ENCODE measurements at regions not wholly inside any gene's neighbourhood (a gene's known extent, or its start where the extent isn't known, plus 50 kb on each side); places are given as distances from the start of the nearest gene placed in this dataset.

- Histone ChIP-seq H3K9me3 (ENCODE audit: control insufficient read depth, low read depth, low read length) (no peaks in the 10 kb centered on the region), H3K4me1 (ENCODE audit: control insufficient read depth, low read depth, low read length) (peaks cover 5% of the 10 kb centered on the region), H3K36me3 (ENCODE audit: control insufficient read depth, low read depth, low read length) (no peaks in the 10 kb centered on the region), H3K27ac (ENCODE audit: low read length) (no peak overlapping the region), H3K4me3 (ENCODE audit: low read length) (no peak overlapping the region), H3K9ac (ENCODE audit: low read length) (no peak overlapping the region), H3K27me3 (ENCODE audit: control insufficient read depth, insufficient read depth, low read length) (no peaks in the 10 kb centered on the region)
Observed at GRCh38 chr5:165351342-165351741, 1845.9 kb downstream of the MAT2B start.

- no peak overlapping the region for H3K4me3 ChIP-seq (ENCODE audit: low read length)
Observed at GRCh38 chr5:165360366-165360765, 1854.9 kb downstream of the MAT2B start.

GRCh38 chr5:165360784-165361542 lies 1855.5 kb downstream of the MAT2B start:
- H3K27me3 ChIP-seq (ENCODE audit: control insufficient read depth, insufficient read depth, low read length) = no peaks in the 10 kb centered on the region
- no peak overlapping the region for H3K4me3 ChIP-seq (ENCODE audit: low read length)
- H3K27ac ChIP-seq (ENCODE audit: low read length) = no peak overlapping the region
- H3K4me1 ChIP-seq (ENCODE audit: control insufficient read depth, low read depth, low read length) = no peaks in the 10 kb centered on the region
- no peaks in the 10 kb centered on the region for H3K9me3 ChIP-seq (ENCODE audit: control insufficient read depth, low read depth, low read length)
- H3K36me3 ChIP-seq (ENCODE audit: control insufficient read depth, low read depth, low read length) = no peaks in the 10 kb centered on the region
- H3K9ac ChIP-seq (ENCODE audit: low read length) = no peak overlapping the region

More at GRCh38 chr5:165360366-165360765, 1854.9 kb downstream of the MAT2B start:
- H3K27ac ChIP-seq (ENCODE audit: low read length) = no peak overlapping the region
- no peaks in the 10 kb centered on the region for H3K36me3 ChIP-seq (ENCODE audit: control insufficient read depth, low read depth, low read length)
- no peak overlapping the region for H3K9ac ChIP-seq (ENCODE audit: low read length)
- H3K9me3 ChIP-seq (ENCODE audit: control insufficient read depth, low read depth, low read length) = no peaks in the 10 kb centered on the region
- H3K27me3 ChIP-seq (ENCODE audit: control insufficient read depth, insufficient read depth, low read length) = no peaks in the 10 kb centered on the region
- H3K4me1 ChIP-seq (ENCODE audit: control insufficient read depth, low read depth, low read length) = no peaks in the 10 kb centered on the region

GRCh38 chr5:165370233-165370632 lies 1864.8 kb downstream of the MAT2B start:
- Histone ChIP-seq H3K9ac (ENCODE audit: low read length) (no peak overlapping the region), H3K27ac (ENCODE audit: low read length) (no peak overlapping the region), H3K36me3 (ENCODE audit: control insufficient read depth, low read depth, low read length) (no peaks in the 10 kb centered on the region), H3K9me3 (ENCODE audit: control insufficient read depth, low read depth, low read length) (no peaks in the 10 kb centered on the region), H3K27me3 (ENCODE audit: control insufficient read depth, insufficient read depth, low read length) (no peaks in the 10 kb centered on the region), H3K4me3 (ENCODE audit: low read length) (no peak overlapping the region), H3K4me1 (ENCODE audit: control insufficient read depth, low read depth, low read length) (no peaks in the 10 kb centered on the region)

- Histone ChIP-seq H3K36me3 (ENCODE audit: control insufficient read depth, low read depth, low read length) (no peaks in the 10 kb centered on the region), H3K27me3 (ENCODE audit: control insufficient read depth, insufficient read depth, low read length) (no peaks in the 10 kb centered on the region), H3K9ac (ENCODE audit: low read length) (no peak overlapping the region), H3K27ac (ENCODE audit: low read length) (no peak overlapping the region), H3K4me3 (ENCODE audit: low read length) (no peak overlapping the region), H3K9me3 (ENCODE audit: control insufficient read depth, low read depth, low read length) (no peaks in the 10 kb centered on the region), H3K4me1 (ENCODE audit: control insufficient read depth, low read depth, low read length) (no peaks in the 10 kb centered on the region)
Observed at GRCh38 chr5:165370794-165371193, 1865.4 kb downstream of the MAT2B start.

- Histone ChIP-seq H3K36me3 (ENCODE audit: control insufficient read depth, low read depth, low read length) (no peaks in the 10 kb centered on the region), H3K27me3 (ENCODE audit: control insufficient read depth, insufficient read depth, low read length) (no peaks in the 10 kb centered on the region), H3K27ac (ENCODE audit: low read length) (no peak overlapping the region), H3K4me3 (ENCODE audit: low read length) (no peak overlapping the region), H3K9me3 (ENCODE audit: control insufficient read depth, low read depth, low read length) (no peaks in the 10 kb centered on the region), H3K4me1 (ENCODE audit: control insufficient read depth, low read depth, low read length) (no peaks in the 10 kb centered on the region), H3K9ac (ENCODE audit: low read length) (no peak overlapping the region)
Observed at GRCh38 chr5:165375201-165375600, 1869.8 kb downstream of the MAT2B start.

GRCh38 chr5:165393839-165394238 lies 1888.4 kb downstream of the MAT2B start:
- Histone ChIP-seq H3K27me3 (ENCODE audit: control insufficient read depth, insufficient read depth, low read length) (no peaks in the 10 kb centered on the region), H3K9ac (ENCODE audit: low read length) (no peak overlapping the region), H3K9me3 (ENCODE audit: control insufficient read depth, low read depth, low read length) (no peaks in the 10 kb centered on the region), H3K4me1 (ENCODE audit: control insufficient read depth, low read depth, low read length) (no peaks in the 10 kb centered on the region), H3K27ac (ENCODE audit: low read length) (no peak overlapping the region), H3K36me3 (ENCODE audit: control insufficient read depth, low read depth, low read length) (no peaks in the 10 kb centered on the region), H3K4me3 (ENCODE audit: low read length) (no peak overlapping the region)

- Histone ChIP-seq H3K9me3 (ENCODE audit: control insufficient read depth, low read depth, low read length) (no peaks in the 10 kb centered on the region), H3K27ac (ENCODE audit: low read length) (no peak overlapping the region), H3K9ac (ENCODE audit: low read length) (no peak overlapping the region), H3K27me3 (ENCODE audit: control insufficient read depth, insufficient read depth, low read length) (no peaks in the 10 kb centered on the region), H3K4me1 (ENCODE audit: control insufficient read depth, low read depth, low read length) (peaks cover 9% of the 10 kb centered on the region), H3K4me3 (ENCODE audit: low read length) (no peak overlapping the region), H3K36me3 (ENCODE audit: control insufficient read depth, low read depth, low read length) (no peaks in the 10 kb centered on the region)
Observed at GRCh38 chr5:165397516-165397915, 1892.1 kb downstream of the MAT2B start.

- H3K27me3 ChIP-seq (ENCODE audit: control insufficient read depth, insufficient read depth, low read length) = no peaks in the 10 kb centered on the region
- no peak overlapping the region for H3K27ac ChIP-seq (ENCODE audit: low read length)
- H3K9ac ChIP-seq (ENCODE audit: low read length) = no peak overlapping the region
- H3K36me3 ChIP-seq (ENCODE audit: control insufficient read depth, low read depth, low read length) = no peaks in the 10 kb centered on the region
- peaks cover 9% of the 10 kb centered on the region for H3K4me1 ChIP-seq (ENCODE audit: control insufficient read depth, low read depth, low read length)
- H3K9me3 ChIP-seq (ENCODE audit: control insufficient read depth, low read depth, low read length) = no peaks in the 10 kb centered on the region
- no peak overlapping the region for H3K4me3 ChIP-seq (ENCODE audit: low read length)
Observed at GRCh38 chr5:165400086-165400485, 1894.7 kb downstream of the MAT2B start.

GRCh38 chr5:165404917-165405316 lies 1899.5 kb downstream of the MAT2B start:
- Histone ChIP-seq H3K27ac (ENCODE audit: low read length) (no peak overlapping the region), H3K4me3 (ENCODE audit: low read length) (no peak overlapping the region), H3K27me3 (ENCODE audit: control insufficient read depth, insufficient read depth, low read length) (no peaks in the 10 kb centered on the region), H3K9me3 (ENCODE audit: control insufficient read depth, low read depth, low read length) (no peaks in the 10 kb centered on the region), H3K4me1 (ENCODE audit: control insufficient read depth, low read depth, low read length) (peaks cover 5% of the 10 kb centered on the region), H3K9ac (ENCODE audit: low read length) (no peak overlapping the region), H3K36me3 (ENCODE audit: control insufficient read depth, low read depth, low read length) (no peaks in the 10 kb centered on the region)

- Histone ChIP-seq H3K27ac (ENCODE audit: low read length) (no peak overlapping the region), H3K36me3 (ENCODE audit: control insufficient read depth, low read depth, low read length) (no peaks in the 10 kb centered on the region), H3K9ac (ENCODE audit: low read length) (no peak overlapping the region), H3K4me3 (ENCODE audit: low read length) (no peak overlapping the region), H3K4me1 (ENCODE audit: control insufficient read depth, low read depth, low read length) (peaks cover under 1% of the 10 kb centered on the region), H3K9me3 (ENCODE audit: control insufficient read depth, low read depth, low read length) (no peaks in the 10 kb centered on the region), H3K27me3 (ENCODE audit: control insufficient read depth, insufficient read depth, low read length) (no peaks in the 10 kb centered on the region)
Observed at GRCh38 chr5:165405340-165405739, 1899.9 kb downstream of the MAT2B start.

- H3K9me3 ChIP-seq (ENCODE audit: control insufficient read depth, low read depth, low read length) = no peaks in the 10 kb centered on the region
- H3K4me1 ChIP-seq (ENCODE audit: control insufficient read depth, low read depth, low read length) = no peaks in the 10 kb centered on the region
- H3K9ac ChIP-seq (ENCODE audit: low read length) = no peak overlapping the region
- H3K27ac ChIP-seq (ENCODE audit: low read length) = no peak overlapping the region
- H3K36me3 ChIP-seq (ENCODE audit: control insufficient read depth, low read depth, low read length) = no peaks in the 10 kb centered on the region
- no peaks in the 10 kb centered on the region for H3K27me3 ChIP-seq (ENCODE audit: control insufficient read depth, insufficient read depth, low read length)
- H3K4me3 ChIP-seq (ENCODE audit: low read length) = no peak overlapping the region
Observed at GRCh38 chr5:165407352-165407751, 1901.9 kb downstream of the MAT2B start.
